Smooth muscle cell (in vitro differentiated cells): ENCODE measurements at regions not wholly inside any gene's neighbourhood (a gene's known extent, or its start where the extent isn't known, plus 50 kb on each side); places are given as distances from the start of the nearest gene placed in this dataset.

Experiments used
- DNase-seq: peaks from one replicate; lab custom pipeline; 2025; ENCODE audit not compliant: unreplicated experiment; lab: John Stamatoyannopoulos, UW
- H2AFZ ChIP-seq: fragments of 200-600 bp; sonication (generic); 2 replicates; pipeline ENCODE4 v1.6.0; 2016; ENCODE audit warnings: antibody characterized with exemption, low read depth, mild to moderate bottlenecking
- H3F3A ChIP-seq: fragments of 200-600 bp; sonication (generic); 2 replicates; pipeline ENCODE4 v1.6.0; 2017; ENCODE audit warnings: antibody characterized with exemption, low read depth
- H3K27ac ChIP-seq: fragments of 200-600 bp; sonication (generic); 2 replicates; pipeline ENCODE4 v1.5.1; 2016; ENCODE audit warnings: low read depth, mild to moderate bottlenecking
- H3K27me3 ChIP-seq: fragments of 200-600 bp; sonication (generic); 2 replicates; pipeline ENCODE4 v1.6.1; 2016; ENCODE audit warnings: low read depth, mild to moderate bottlenecking
- H3K36me3 ChIP-seq: fragments of 200-600 bp; sonication (generic); 2 replicates; pipeline ENCODE4 v1.5.1; 2016; ENCODE audit warnings: low read depth
- H3K4me1 ChIP-seq: fragments of 200-600 bp; sonication (generic); 2 replicates; pipeline ENCODE4 v1.5.1; 2016; ENCODE audit warnings: low read depth
- H3K4me2 ChIP-seq: fragments of 200-600 bp; sonication (generic); 2 replicates; pipeline ENCODE4 v1.6.0; 2016; ENCODE audit warnings: mild to moderate bottlenecking
- H3K4me3 ChIP-seq: fragments of 200-600 bp; sonication (generic); 2 replicates; pipeline ENCODE4 v1.5.1; 2016; ENCODE audit warnings: mild to moderate bottlenecking
- H3K79me2 ChIP-seq: fragments of 200-600 bp; sonication (generic); 2 replicates; pipeline ENCODE4 v1.6.0; 2016; ENCODE audit warnings: low read depth, mild to moderate bottlenecking
- H3K9ac ChIP-seq: fragments of 200-600 bp; sonication (generic); 2 replicates; pipeline ENCODE4 v1.6.0; 2016; ENCODE audit warnings: low read depth
- H3K9me3 ChIP-seq: fragments of 200-600 bp; sonication (generic); replicated peaks from 2 replicates; pipeline ENCODE4 v1.5.1; 2016; ENCODE audit warnings: low read depth
- H4K20me1 ChIP-seq: fragments of 200-600 bp; sonication (generic); 2 replicates; pipeline ENCODE4 v1.6.0; 2016; ENCODE audit warnings: low read depth
- CTCF ChIP-seq: fragments of 200-600 bp; sonication (generic); IDR thresholded peaks from 2 replicates; pipeline ENCODE4 v1.5.1; 2017; ENCODE audit warnings: borderline replicate concordance, mild to moderate bottlenecking, antibody characterized with exemption; ENCODE audit not compliant: insufficient read depth, poor library complexity, severe bottlenecking
- WGBS: methylation state at CpG from one replicate; pipeline ENCODE4 v1.1.7; 2016; ENCODE audit warnings: low lambda C conversion rate; 5-methylcytosine and 5-hydroxymethylcytosine counted together

DNA sequence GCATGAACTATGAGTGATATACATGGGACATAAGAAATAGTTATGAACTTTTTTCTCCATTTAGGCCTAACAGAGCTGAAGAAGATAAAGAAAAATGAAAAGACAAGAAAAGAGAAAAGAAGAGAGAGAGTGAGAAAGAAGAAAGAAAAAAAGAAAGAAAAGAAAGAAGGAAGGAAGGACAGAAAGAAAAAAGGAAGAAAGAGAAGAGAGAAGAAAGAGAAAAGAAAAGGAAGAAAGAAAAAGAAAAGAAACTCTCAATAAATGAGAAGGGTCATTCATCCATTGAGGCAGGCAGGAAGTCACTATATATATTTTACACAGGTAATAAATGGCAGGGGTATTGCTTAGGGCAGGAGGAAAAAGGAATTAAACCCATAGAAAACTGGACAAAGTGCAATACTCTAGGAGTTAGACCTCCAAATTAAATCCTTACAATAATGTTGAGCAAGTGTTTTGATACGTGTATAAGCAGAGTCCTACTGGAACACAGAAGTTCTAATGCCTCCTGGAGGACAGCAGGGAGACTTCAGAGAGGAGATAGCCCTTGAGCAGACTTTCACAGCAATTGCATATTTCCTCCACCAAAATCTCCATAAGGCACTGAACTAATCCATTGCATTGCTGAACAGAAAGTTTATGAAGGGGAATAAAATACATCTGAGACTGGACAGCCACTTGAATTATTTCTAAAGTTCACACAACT, 86.4 kb upstream of the TENT5A start:
- no peak for TF ChIP-seq CTCF
- no peak for DNase-seq
- H3K27ac ChIP-seq = peak overlapping the region; percentile 51
- peaks cover 11% of the 10 kb centered on the region for H3F3A ChIP-seq
- 83% methylated on average over 1 of the region's 1 CpG for WGBS
- H3K9me3 ChIP-seq = no peaks in the 10 kb centered on the region
- H3K4me3 ChIP-seq = no peak overlapping the region
- H3K4me1 ChIP-seq = peaks cover 3% of the 10 kb centered on the region
- H3K36me3 ChIP-seq = no peaks in the 10 kb centered on the region
- H4K20me1 ChIP-seq = no peaks in the 10 kb centered on the region
- H3K27me3 ChIP-seq = no peaks in the 10 kb centered on the region
- H2AFZ ChIP-seq = no peak overlapping the region
- no peak overlapping the region for H3K9ac ChIP-seq
- peak overlapping the region; percentile 68 for H3K4me2 ChIP-seq
- H3K79me2 ChIP-seq = no peaks in the 10 kb centered on the region

- Histone ChIP-seq H3K79me2 (no peaks in the 10 kb centered on the region), H3K36me3 (no peaks in the 10 kb centered on the region)
Measured at GRCh38 chr6:81838031-81838430, 85.5 kb upstream of the TENT5A start.

GRCh38 chr6:81834141-81834681, 81.7 kb upstream of the TENT5A start:
- Histone ChIP-seq H4K20me1 (no peaks in the 10 kb centered on the region), H3K27me3 (no peaks in the 10 kb centered on the region), H3K27ac (peak overlapping the region; percentile 82), H3K9me3 (no peaks in the 10 kb centered on the region), H2AFZ (peak overlapping the region; percentile 35), H3F3A (peaks cover 11% of the 10 kb centered on the region), H3K36me3 (no peaks in the 10 kb centered on the region), H3K4me1 (peaks cover 3% of the 10 kb centered on the region), H3K9ac (peak overlapping the region; percentile 19), H3K79me2 (no peaks in the 10 kb centered on the region), H3K4me2 (peak overlapping the region; percentile 34), H3K4me3 (no peak overlapping the region)
- no peak for TF ChIP-seq CTCF
- whole genome bisulfite sequencing = 7% methylated on average over 5 of the region's 5 CpGs
- no peak for DNase-seq

More at GRCh38 chr6:81838031-81838430, 85.5 kb upstream of the TENT5A start:
- WGBS = 47% methylated on average over 4 of the region's 4 CpGs
- Histone ChIP-seq H3F3A (peaks cover 11% of the 10 kb centered on the region), H3K9ac (no peak overlapping the region), H4K20me1 (no peaks in the 10 kb centered on the region), H3K9me3 (no peaks in the 10 kb centered on the region), H3K27me3 (no peaks in the 10 kb centered on the region), H3K4me1 (peaks cover 3% of the 10 kb centered on the region), H2AFZ (no peak overlapping the region), H3K4me3 (no peak overlapping the region), H3K27ac (peak overlapping the region; percentile 51), H3K4me2 (peak overlapping the region; percentile 68)
- no peak for DNase-seq
- no peak for TF ChIP-seq CTCF

DNA sequence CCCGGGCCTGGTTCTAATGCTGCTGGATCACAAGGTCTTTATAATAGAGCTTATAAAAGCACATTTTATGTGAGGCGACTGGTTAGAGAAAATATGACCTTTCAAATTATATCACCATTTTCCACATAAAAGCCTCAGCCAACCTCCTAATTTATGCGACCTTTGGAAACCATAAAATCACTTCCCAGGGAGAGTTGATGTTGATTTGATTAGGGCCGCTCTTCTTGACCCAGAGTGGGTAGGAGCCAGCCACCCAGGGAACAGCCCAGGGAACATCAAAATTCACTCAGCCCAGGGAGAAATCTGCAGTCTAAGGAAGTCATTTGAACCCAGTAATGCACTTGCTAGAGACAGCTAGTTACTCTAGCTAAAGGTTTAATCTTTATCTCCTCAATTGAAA, 79.8 kb upstream of the TENT5A start:
- no peak overlapping the region for H3K9ac ChIP-seq
- H3K79me2 ChIP-seq = no peaks in the 10 kb centered on the region
- H3K4me1 ChIP-seq = no peaks in the 10 kb centered on the region
- H3K27me3 ChIP-seq = no peaks in the 10 kb centered on the region
- peaks cover 11% of the 10 kb centered on the region for H3F3A ChIP-seq
- H3K27ac ChIP-seq = no peak overlapping the region
- no peaks in the 10 kb centered on the region for H4K20me1 ChIP-seq
- H3K4me3 ChIP-seq = no peak overlapping the region
- H3K4me2 ChIP-seq = no peak overlapping the region
- no peak for TF ChIP-seq CTCF
- 82% methylated on average over 4 of the region's 4 CpGs for WGBS
- DNase-seq = no peak
- H2AFZ ChIP-seq = no peak overlapping the region
- no peaks in the 10 kb centered on the region for H3K36me3 ChIP-seq
- H3K9me3 ChIP-seq = no peaks in the 10 kb centered on the region
